ENCODE measurements at regions not wholly inside any gene's neighbourhood (a gene's known extent, or its start where the extent isn't known, plus 50 kb on each side); places are given as distances from the start of the nearest gene placed in this dataset.
"Not testable (repeated sequence)": the region's sequence is repeated elsewhere in the genome, so short reads cannot be mapped to it uniquely, and the experiment has no call there.

GRCh38 chr11:82533628-82534327, 199.9 kb downstream of the FAM181B start:
- no peak for DNase-seq

DNA sequence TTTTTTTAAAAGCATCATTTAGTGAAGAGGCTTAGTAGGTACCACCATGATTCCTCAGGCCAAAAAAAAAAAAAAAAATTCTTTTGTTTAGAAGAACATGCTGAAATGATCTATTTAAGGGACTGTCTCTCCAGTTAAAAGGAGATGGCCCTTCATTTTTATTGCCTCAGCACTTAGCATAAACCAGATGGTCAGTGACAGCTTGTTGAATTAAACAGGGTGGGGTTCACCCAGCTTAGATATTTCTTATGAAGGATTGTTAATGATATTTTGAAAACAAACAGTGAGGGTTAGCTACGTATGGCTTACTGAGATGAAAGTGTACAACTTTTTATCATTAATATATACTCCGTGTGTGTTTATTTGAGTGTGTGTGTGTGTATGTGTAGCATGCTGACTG, 203.7 kb downstream of the FAM181B start:
- no peak for DNase-seq

DNA sequence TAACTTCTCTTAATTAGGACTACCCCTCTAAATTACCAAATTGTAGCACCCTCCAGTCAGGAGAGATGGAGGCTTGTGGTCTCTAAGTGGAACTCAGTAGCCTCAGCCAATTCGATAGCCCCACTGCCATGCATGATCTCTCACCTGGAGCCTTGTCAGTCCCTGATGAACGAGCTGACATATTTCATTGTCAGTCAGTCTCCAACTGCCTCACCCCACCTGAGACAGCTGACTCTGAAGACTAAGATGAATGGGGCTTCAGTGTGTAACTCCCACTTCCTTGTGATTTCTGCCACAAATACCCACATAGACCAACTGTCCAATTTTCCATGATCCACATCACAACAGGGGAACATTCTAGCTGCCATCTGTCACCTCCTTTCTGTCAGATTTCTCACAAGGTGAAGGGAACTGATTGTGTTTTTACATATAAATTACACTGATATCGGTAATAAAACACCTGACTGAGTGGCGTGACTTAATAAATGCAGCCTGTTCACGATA, 206.5 kb downstream of the FAM181B start:
- no peak for DNase-seq

GRCh38 chr11:82523141-82523540, 210.5 kb downstream of the FAM181B start:
- DNase-seq = peak; percentile 0

DNA sequence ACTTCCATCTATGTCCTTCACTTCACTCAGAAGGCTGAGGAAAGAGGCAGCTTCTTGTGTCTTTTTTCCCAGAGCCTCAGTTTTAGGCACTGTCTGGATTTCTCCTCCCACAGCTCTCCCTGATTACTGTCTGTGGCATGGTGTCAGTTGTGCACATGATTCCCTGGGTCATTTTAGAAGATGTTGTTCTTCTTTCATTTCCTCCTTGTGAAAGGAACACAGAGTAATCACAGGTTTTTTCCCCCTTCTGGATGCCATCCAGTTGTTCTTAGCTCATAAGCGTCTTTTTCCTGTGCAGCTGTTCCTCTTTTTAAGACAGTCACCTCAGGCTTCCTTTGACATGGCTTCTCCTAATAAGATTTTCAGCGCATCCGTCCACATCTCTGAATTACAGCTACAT, 212.2 kb downstream of the FAM181B start:
- no peak for DNase-seq

GRCh38 chr11:82507288-82507687, 226.4 kb downstream of the FAM181B start:
- peak; percentile 0 for DNase-seq

- DNase-seq = no peak
Observed at GRCh38 chr11:82505379-82505778, 228.3 kb downstream of the FAM181B start.

DNA sequence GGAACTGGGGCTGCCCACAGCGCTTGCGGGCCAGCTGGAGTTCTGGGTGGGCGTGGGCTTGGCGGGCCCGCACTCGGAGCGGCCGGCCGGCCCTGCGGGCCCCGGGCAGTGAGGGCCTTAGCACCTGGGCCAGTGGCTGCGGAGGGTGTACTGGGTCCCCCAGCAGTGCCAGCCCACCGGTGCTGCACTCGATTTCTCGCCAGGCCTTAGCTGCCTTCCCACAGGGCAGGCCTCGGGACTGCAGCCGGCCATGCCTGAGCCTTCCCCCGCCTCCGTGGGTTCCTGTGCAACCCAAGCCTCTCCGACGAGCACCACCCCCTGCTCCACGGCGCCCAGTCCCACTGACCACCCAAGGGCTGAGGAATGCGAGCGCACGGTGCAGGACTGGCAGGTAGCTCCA, 232.5 kb downstream of the FAM181B start:
- not testable (repeated sequence) for DNase-seq

DNA sequence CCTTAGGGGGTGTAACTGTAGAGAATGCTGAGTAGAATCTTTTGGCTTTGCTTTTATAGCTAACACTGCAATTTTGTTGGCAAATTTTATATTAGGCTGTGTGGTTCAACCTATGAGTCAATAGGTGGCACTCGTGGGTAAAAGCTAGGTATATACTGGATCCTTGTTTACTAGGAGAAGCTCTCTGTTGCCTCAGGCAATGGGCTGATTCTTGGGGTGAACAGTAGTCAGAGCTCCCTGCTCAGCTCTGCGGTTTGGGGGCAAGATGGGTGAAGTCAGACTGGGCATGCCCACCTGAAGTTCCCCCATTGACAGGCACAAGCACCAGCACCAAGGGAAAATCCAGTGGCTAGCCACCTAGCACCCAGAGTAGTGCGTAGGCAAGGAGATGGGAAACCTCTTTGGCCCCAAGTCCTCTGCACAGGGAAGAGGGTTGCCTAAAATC, 238.7 kb downstream of the FAM181B start:
- DNase-seq = no peak

GRCh38 chr11:82474876-82475275, 258.8 kb downstream of the FAM181B start:
- DNase-seq = no peak

DNA sequence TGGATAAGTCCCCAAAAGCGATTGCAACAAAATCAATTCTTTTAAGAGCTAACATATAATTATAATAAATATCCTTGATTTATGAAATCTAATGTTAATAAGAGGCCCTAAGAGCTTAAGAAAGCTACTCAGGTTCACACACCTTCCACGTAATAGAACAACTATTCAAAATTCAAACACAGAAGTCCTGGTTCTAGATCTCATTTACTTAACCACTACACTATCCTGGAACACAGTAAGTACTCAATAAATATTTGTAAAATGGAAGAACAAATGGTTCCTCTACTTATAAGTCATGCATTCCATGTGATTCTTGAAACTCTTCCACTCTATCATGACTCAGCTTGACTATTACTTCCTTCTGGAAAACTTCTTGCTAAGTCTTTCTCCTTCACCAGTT, 268.2 kb downstream of the FAM181B start:
- no peak for DNase-seq

DNA sequence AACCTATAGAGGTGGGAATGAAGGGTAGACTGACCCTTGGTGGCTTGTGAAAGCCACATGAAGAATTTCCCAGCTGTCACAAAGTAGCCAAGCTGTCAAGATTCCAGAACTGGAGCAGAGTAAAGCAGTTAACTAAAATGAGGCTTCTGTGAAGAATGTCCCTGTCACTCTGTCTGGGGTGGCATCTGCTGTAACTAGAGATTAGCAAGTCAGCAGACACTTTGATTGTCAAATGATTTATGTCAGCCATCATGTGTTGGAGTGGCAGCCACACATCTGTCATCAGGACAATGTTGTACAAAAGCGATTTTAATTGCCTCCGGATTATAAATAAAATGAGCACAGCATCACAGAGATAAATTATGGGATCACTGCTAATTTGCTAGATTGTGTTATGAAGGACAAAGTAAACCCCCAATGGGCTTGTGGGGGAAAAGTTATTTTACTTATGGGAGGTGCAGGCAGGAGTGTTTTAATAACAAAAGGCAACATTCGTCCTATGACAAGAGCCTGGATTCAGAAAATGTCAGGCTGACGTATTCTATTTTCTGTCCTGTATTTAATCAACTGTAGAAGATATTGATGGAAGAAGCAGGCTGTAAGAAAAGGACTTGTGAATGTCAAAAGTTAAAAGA, 270.9 kb downstream of the FAM181B start:
- no peak for DNase-seq

- no peak for DNase-seq
Observed at GRCh38 chr11:82458761-82459160, 274.9 kb downstream of the FAM181B start.

- no peak for DNase-seq
Observed at GRCh38 chr11:82458147-82458546, 275.5 kb downstream of the FAM181B start.

- DNase-seq = no peak
Observed at GRCh38 chr11:82450996-82451395, 282.7 kb downstream of the FAM181B start.

- no peak for DNase-seq
Observed at GRCh38 chr11:82406611-82407010, 327.1 kb downstream of the FAM181B start.

GRCh38 chr11:82405421-82405820, 328.2 kb downstream of the FAM181B start:
- no peak for DNase-seq

DNA sequence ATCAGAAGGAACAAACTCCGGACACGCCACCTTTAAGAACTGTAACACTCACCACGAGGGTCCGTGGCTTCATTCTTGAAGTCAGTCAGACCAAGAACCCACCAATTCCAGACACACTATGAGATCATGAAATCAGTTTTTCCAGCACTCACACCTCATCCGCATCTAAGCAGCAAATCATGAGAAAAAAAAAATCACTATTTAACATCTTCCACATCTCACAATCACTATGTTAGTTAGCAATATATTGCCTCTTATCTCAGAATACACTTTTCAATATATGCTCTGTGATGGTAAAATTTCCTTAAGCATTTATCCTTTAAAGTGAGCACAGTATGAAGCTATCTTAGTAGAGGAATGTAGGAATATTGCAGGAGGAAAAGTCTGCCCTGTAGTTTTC, 328.7 kb downstream of the FAM181B start:
- no peak for DNase-seq

GRCh38 chr11:82403640-82404305, 329.9 kb downstream of the FAM181B start:
- no peak for DNase-seq

- no peak for DNase-seq
Observed at GRCh38 chr11:82398300-82398815, 335.3 kb downstream of the FAM181B start.

DNA sequence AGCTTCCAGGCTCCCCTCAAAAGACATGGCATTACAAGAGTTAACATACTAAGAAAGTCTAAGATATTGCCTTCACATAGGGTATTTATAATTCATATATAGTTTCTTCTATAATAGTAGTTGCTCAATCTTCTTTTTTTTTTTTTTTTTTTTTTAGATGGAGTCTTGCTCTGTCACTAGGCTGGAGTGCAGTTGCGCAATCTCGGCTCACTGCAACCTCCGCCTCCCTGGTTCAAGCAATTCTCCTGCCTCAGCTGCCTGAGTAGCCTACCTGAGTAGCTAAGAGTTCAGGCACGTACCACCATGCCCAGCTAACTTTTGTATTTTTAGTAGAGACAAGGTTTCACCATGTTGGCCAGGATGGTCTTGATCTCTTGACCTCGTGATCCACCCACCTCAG, 337.0 kb downstream of the FAM181B start:
- DNase-seq = not testable (repeated sequence)

- DNase-seq = no peak
Observed at GRCh38 chr11:82384308-82384707, 349.4 kb downstream of the FAM181B start.

GRCh38 chr11:82373781-82374542, 359.7 kb downstream of the FAM181B start:
- no peak for DNase-seq

Data from NCI-H2171 treated with DMSO at 0.1 percent for 48 hours (cell line).